ENCODE measurements at regions not wholly inside any gene's neighbourhood (a gene's known extent, or its start where the extent isn't known, plus 50 kb on each side); places are given as distances from the start of the nearest gene placed in this dataset.

DNA sequence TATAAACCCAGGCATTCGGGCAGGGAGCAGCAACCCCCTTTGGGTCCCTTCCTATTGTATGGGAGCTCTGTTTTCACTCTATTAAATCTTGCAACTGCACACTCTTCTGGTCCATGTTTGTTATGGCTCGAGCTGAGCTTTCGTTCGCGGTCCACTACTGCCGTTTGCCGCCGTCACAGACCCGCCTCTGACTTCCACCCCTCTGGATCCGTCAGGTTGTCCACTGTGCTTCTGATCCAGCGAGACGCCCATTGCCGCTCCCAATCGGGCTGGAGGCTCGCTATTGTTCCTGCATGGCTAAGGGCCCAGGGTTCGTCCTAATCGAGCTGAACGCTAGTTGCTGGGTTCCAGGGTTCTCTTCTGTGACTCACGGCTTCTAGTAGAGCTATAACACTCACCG, 111.3 kb downstream of the TMEM170B start:
- H3K36me3 ChIP-seq (ENCODE audit: control insufficient read depth, insufficient read depth, low read length) = no peaks in the 10 kb centered on the region
- no peak for DNase-seq
- peaks cover 11% of the 10 kb centered on the region for H3K9me3 ChIP-seq (replicated peaks; ENCODE audit: control insufficient read depth, low read depth, low read length)
- 97% methylated on average over 20 of the region's 20 CpGs for WGBS (ENCODE audit: insufficient coverage)
- H3K27ac ChIP-seq (ENCODE audit: low read length) = no peak overlapping the region
- no peaks in the 10 kb centered on the region for H3K27me3 ChIP-seq (ENCODE audit: control insufficient read depth, insufficient read depth, low read length)
- peaks cover 12% of the 10 kb centered on the region for H3K4me1 ChIP-seq (ENCODE audit: control insufficient read depth, insufficient read depth, low read length)
- no peak overlapping the region for H3K4me3 ChIP-seq (ENCODE audit: low read length)

DNA sequence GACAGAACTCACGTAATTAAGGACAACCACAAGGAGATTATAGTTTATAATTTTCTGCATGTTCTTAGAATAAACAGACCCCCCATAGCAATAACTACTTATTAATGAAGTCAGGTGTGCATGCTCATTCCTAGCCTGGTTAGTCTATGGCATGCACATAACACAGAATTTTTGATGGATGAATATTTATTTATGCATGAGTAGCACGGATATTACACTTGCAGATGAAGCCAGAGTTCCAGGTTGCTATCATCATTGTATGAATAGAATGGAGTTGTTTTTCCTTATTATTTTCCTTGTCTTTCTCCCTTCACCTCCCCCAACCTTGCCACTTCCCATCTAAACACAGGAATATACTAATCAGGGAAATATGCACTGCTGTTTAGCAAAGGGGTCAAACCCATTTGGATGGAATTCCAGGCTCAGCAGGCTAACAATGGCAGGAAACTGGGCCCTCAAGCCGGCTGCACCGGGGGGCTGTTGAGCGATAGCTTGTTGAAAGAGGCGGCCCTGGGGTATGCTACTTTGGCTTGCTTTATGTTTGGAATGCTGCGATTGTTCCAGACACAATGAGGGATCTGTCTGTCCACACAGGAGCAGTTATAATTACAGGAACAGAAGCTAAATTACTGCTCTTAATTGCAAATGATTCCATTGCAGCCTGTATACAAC, 112.6 kb downstream of the TMEM170B start:
- H3K36me3 ChIP-seq (ENCODE audit: control insufficient read depth, insufficient read depth, low read length) = no peaks in the 10 kb centered on the region
- WGBS (ENCODE audit: insufficient coverage) = 29% methylated on average over 3 of the region's 7 CpGs
- no peak overlapping the region for H3K4me3 ChIP-seq (ENCODE audit: low read length)
- no peaks in the 10 kb centered on the region for H3K27me3 ChIP-seq (ENCODE audit: control insufficient read depth, insufficient read depth, low read length)
- peak; percentile 64 for DNase-seq
- H3K27ac ChIP-seq (ENCODE audit: low read length) = peak overlapping the region; percentile 29
- peaks cover 11% of the 10 kb centered on the region for H3K9me3 ChIP-seq (replicated peaks; ENCODE audit: control insufficient read depth, low read depth, low read length)
- peaks cover 14% of the 10 kb centered on the region for H3K4me1 ChIP-seq (ENCODE audit: control insufficient read depth, insufficient read depth, low read length)

DNA sequence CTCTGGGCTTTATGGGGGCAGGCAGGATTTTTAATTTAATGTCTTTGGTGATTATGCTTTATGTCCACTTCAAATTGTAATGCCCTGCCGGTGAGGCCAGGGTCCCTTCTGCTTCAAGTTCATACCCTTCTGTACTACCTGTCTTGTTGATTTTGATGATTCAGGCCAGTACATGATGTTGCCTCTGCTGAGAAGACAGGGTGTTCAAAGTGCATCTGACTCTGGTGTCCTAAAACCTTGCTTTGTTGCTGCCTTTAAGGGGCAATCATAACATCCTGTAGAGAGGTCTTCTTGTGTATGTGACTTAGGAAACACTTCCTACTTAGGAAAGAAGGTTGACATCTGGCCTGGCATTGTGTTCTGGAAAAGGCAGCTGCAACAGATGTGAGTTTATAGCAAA, 113.2 kb downstream of the TMEM170B start:
- peaks cover 17% of the 10 kb centered on the region for H3K4me1 ChIP-seq (ENCODE audit: control insufficient read depth, insufficient read depth, low read length)
- DNase-seq = peak; percentile 31
- WGBS (ENCODE audit: insufficient coverage) = no CpG with 5 or more reads among the region's 1 CpG
- no peaks in the 10 kb centered on the region for H3K27me3 ChIP-seq (ENCODE audit: control insufficient read depth, insufficient read depth, low read length)
- peak overlapping the region; percentile 29 for H3K27ac ChIP-seq (ENCODE audit: low read length)
- H3K9me3 ChIP-seq (replicated peaks; ENCODE audit: control insufficient read depth, low read depth, low read length) = peaks cover 11% of the 10 kb centered on the region
- no peak overlapping the region for H3K4me3 ChIP-seq (ENCODE audit: low read length)
- no peaks in the 10 kb centered on the region for H3K36me3 ChIP-seq (ENCODE audit: control insufficient read depth, insufficient read depth, low read length)

GRCh38 chr6:11653028-11653583, 115.6 kb downstream of the TMEM170B start:
- Histone ChIP-seq H3K36me3 (ENCODE audit: control insufficient read depth, insufficient read depth, low read length) (no peaks in the 10 kb centered on the region), H3K27ac (ENCODE audit: low read length) (peak overlapping the region; percentile 42), H3K9me3 (replicated peaks; ENCODE audit: control insufficient read depth, low read depth, low read length) (peaks cover 6% of the 10 kb centered on the region), H3K4me3 (ENCODE audit: low read length) (no peak overlapping the region), H3K27me3 (ENCODE audit: control insufficient read depth, insufficient read depth, low read length) (no peaks in the 10 kb centered on the region), H3K4me1 (ENCODE audit: control insufficient read depth, insufficient read depth, low read length) (peaks cover 22% of the 10 kb centered on the region)
- peak; percentile 34 for DNase-seq
- 39% methylated on average over 2 of the region's 8 CpGs for WGBS (ENCODE audit: insufficient coverage)

DNA sequence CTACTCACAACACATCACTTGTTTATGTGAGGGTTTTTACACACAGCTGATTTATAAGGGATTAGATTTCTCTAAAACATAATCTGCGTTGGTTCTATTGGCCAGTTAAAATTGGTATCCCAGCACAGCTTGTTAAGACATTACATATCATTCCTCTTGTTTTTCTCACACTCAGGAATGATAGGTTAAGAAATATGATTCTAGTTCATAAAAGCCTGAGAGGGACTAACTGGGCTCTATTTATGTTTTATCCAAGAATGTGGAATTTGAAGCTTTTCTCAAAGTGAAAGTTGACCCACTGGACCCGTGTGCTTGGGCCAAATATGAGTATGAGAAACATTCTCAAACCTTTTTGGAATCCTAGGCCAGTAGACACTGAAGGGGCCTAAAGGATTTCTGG, 117.3 kb downstream of the TMEM170B start:
- H3K27me3 ChIP-seq (ENCODE audit: control insufficient read depth, insufficient read depth, low read length) = no peaks in the 10 kb centered on the region
- 0% methylated on average over 1 of the region's 2 CpGs for WGBS (ENCODE audit: insufficient coverage)
- H3K36me3 ChIP-seq (ENCODE audit: control insufficient read depth, insufficient read depth, low read length) = no peaks in the 10 kb centered on the region
- peaks cover 22% of the 10 kb centered on the region for H3K4me1 ChIP-seq (ENCODE audit: control insufficient read depth, insufficient read depth, low read length)
- H3K9me3 ChIP-seq (replicated peaks; ENCODE audit: control insufficient read depth, low read depth, low read length) = no peaks in the 10 kb centered on the region
- DNase-seq = peak; percentile 46
- peak overlapping the region; percentile 13 for H3K27ac ChIP-seq (ENCODE audit: low read length)
- no peak overlapping the region for H3K4me3 ChIP-seq (ENCODE audit: low read length)

GRCh38 chr6:11656491-11656890, 118.9 kb downstream of the TMEM170B start:
- H3K27ac ChIP-seq (ENCODE audit: low read length) = no peak overlapping the region
- no peak overlapping the region for H3K4me3 ChIP-seq (ENCODE audit: low read length)
- WGBS (ENCODE audit: insufficient coverage) = 87% methylated on average over 6 of the region's 7 CpGs

DNA sequence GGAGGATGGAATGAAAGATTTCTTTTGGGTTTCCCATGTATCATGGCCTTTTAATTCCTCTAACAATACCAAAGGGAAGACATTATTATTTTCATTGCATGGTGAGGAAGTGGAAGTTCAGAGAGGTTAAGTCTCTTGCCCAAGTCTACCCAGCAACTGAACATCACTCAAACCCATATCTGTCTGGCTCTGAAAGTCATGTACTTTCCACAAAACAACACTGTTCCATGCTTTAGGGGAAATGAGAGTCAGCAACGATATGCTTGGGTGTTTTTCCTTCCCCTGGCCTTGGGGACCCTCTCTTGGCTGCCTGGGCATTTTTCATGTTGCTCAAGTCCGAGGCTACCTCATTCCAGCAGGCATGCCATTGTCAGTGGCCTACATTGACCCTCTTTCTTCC, 118.8 kb downstream of the ADTRP start:
- no peak for DNase-seq
- WGBS (ENCODE audit: insufficient coverage) = 50% methylated on average over 1 of the region's 2 CpGs
- Histone ChIP-seq H3K9me3 (replicated peaks; ENCODE audit: control insufficient read depth, low read depth, low read length) (peaks cover 4% of the 10 kb centered on the region), H3K27ac (ENCODE audit: low read length) (no peak overlapping the region), H3K27me3 (ENCODE audit: control insufficient read depth, insufficient read depth, low read length) (no peaks in the 10 kb centered on the region), H3K36me3 (ENCODE audit: control insufficient read depth, insufficient read depth, low read length) (no peaks in the 10 kb centered on the region), H3K4me3 (ENCODE audit: low read length) (no peak overlapping the region), H3K4me1 (ENCODE audit: control insufficient read depth, insufficient read depth, low read length) (peaks cover 10% of the 10 kb centered on the region)

More at GRCh38 chr6:11656491-11656890, 118.9 kb downstream of the TMEM170B start:
- Histone ChIP-seq H3K27me3 (ENCODE audit: control insufficient read depth, insufficient read depth, low read length) (no peaks in the 10 kb centered on the region), H3K9me3 (replicated peaks; ENCODE audit: control insufficient read depth, low read depth, low read length) (no peaks in the 10 kb centered on the region), H3K4me1 (ENCODE audit: control insufficient read depth, insufficient read depth, low read length) (peaks cover 19% of the 10 kb centered on the region), H3K36me3 (ENCODE audit: control insufficient read depth, insufficient read depth, low read length) (no peaks in the 10 kb centered on the region)
- no peak for DNase-seq

- peaks cover 4% of the 10 kb centered on the region for H3K9me3 ChIP-seq (replicated peaks; ENCODE audit: control insufficient read depth, low read depth, low read length)
- no CpG with 5 or more reads among the region's 1 CpG for WGBS (ENCODE audit: insufficient coverage)
- no peaks in the 10 kb centered on the region for H3K36me3 ChIP-seq (ENCODE audit: control insufficient read depth, insufficient read depth, low read length)
- H3K4me1 ChIP-seq (ENCODE audit: control insufficient read depth, insufficient read depth, low read length) = no peaks in the 10 kb centered on the region
- no peak overlapping the region for H3K4me3 ChIP-seq (ENCODE audit: low read length)
- H3K27me3 ChIP-seq (ENCODE audit: control insufficient read depth, insufficient read depth, low read length) = no peaks in the 10 kb centered on the region
- no peak for DNase-seq
- no peak overlapping the region for H3K27ac ChIP-seq (ENCODE audit: low read length)
Observed at GRCh38 chr6:11662323-11662722, 116.3 kb downstream of the ADTRP start.

DNA sequence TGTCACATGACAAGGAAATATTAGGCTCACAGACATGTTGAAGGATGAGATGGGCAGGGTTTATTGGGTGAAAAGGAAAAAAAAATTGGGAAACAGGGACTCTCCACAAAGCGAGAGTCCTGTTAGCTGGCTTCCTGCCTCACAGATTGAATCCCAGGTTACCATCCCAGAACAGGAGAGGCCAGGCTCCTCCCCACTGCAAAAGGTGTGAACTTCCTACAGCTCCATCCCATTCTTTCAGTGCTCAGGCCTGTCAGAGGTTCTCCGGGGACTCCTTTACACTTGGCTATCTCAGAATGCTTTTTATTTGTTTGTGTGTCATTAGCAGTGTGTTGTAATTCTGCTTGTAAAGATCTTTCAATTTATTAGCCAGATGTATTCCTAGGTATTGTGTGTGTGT, 115.1 kb downstream of the ADTRP start:
- Histone ChIP-seq H3K9me3 (replicated peaks; ENCODE audit: control insufficient read depth, low read depth, low read length) (peaks cover 4% of the 10 kb centered on the region), H3K4me3 (ENCODE audit: low read length) (no peak overlapping the region), H3K27ac (ENCODE audit: low read length) (no peak overlapping the region), H3K36me3 (ENCODE audit: control insufficient read depth, insufficient read depth, low read length) (no peaks in the 10 kb centered on the region), H3K4me1 (ENCODE audit: control insufficient read depth, insufficient read depth, low read length) (no peaks in the 10 kb centered on the region), H3K27me3 (ENCODE audit: control insufficient read depth, insufficient read depth, low read length) (no peaks in the 10 kb centered on the region)
- WGBS (ENCODE audit: insufficient coverage) = 60% methylated on average over 1 of the region's 2 CpGs
- DNase-seq = no peak

All from muscle of leg (tissue), 3 donors.